GM12878 (cell line): ENCODE measurements at regions not wholly inside any gene's neighbourhood (a gene's known extent, or its start where the extent isn't known, plus 50 kb on each side); places are given as distances from the start of the nearest gene placed in this dataset.

ENCODE experiments used
- ATAC-seq: fragments of 200-7000 bp; cut with Tn5 transposase; 3 replicates; pipeline ENCODE4 v1.9.1; 2020; ENCODE audit warnings: mild to moderate bottlenecking, moderate library complexity
- BruUV-seq: library from RNA; stranded (reverse); fragments of 400-500 nt; replicated peaks from 2 replicates; lab custom pipeline; 2021; lab: Mats Ljungman, UMichigan
- CTCF ChIA-PET: fragments of 300-600 bp; sonication (Branson Sonifier 250); formaldehyde crosslinking; extraction: SDS; loops from one replicate; lab custom pipeline; 2021; ENCODE audit warnings: inconsistent platforms; lab: Yijun Ruan, JAX
- POLR2A ChIA-PET: fragments of 350-600 bp; formaldehyde crosslinking; extraction: SDS; loops from one replicate; lab custom pipeline; 2021; ENCODE audit warnings: inconsistent platforms; lab: Charles Lee
- RAD21 ChIA-PET: fragments of 300-600 bp; sonication (Branson Sonifier 250); formaldehyde crosslinking; loops from one replicate; lab custom pipeline; 2023; ENCODE audit warnings: antibody characterized with exemption; ENCODE audit not compliant: unreplicated experiment; lab: Charles Lee
- SMC1A ChIA-PET: fragments of 300-600 bp; sonication (Branson Sonifier 250); formaldehyde crosslinking; loops from one replicate; lab custom pipeline; 2023; ENCODE audit not compliant: unreplicated experiment, uncharacterized antibody; lab: Charles Lee
- DNase-seq: peaks from one replicate; pipeline ENCODE4 v3.0.0-alpha.2; 2011; ENCODE audit warnings: low read depth, low spot score
- FAIRE-seq: peaks from 3 replicates; lab custom pipeline; 2011; peaks lifted over from hg19 to GRCh38; lab: Jason Lieb, UNC
- H2AFZ ChIP-seq: 2 replicates; pipeline ENCODE4 v1.6.0; 2011; ENCODE audit warnings: low read depth, low read length, control low read depth; ENCODE audit not compliant: control insufficient read depth
- H3K27ac ChIP-seq: 2 replicates; pipeline ENCODE4 v1.5.1; 2011; ENCODE audit warnings: control low read depth; ENCODE audit not compliant: control insufficient read depth, insufficient read depth
- H3K27me3 ChIP-seq, 2 experiments: replicated peaks in 1 of 2; 2 replicates each; pipeline versions ENCODE4 v1.6.0 to v1.6.1; 2011; ENCODE audit warnings: low read length in 1 of 2; ENCODE audit not compliant: control insufficient read depth in 2 of 2, insufficient read depth in 2 of 2
- H3K36me3 ChIP-seq, 2 experiments: 2 replicates each; pipeline ENCODE4 v1.5.1; 2011; ENCODE audit warnings: low read length in 1 of 2; ENCODE audit not compliant: control insufficient read depth in 2 of 2, insufficient read depth in 2 of 2
- H3K4me1 ChIP-seq: 2 replicates; pipeline ENCODE4 v1.6.1; 2011; ENCODE audit warnings: mild to moderate bottlenecking, low read length, moderate library complexity, mixed read lengths; ENCODE audit not compliant: control insufficient read depth, insufficient read depth
- H3K4me2 ChIP-seq: 2 replicates; pipeline ENCODE4 v1.6.0; 2011; ENCODE audit warnings: control low read depth; ENCODE audit not compliant: control insufficient read depth, insufficient read depth
- H3K4me3 ChIP-seq: fragments of 200-600 bp; sonication (generic); 2 replicates; pipeline ENCODE4 v1.5.1; 2016
- H3K79me2 ChIP-seq: 2 replicates; pipeline ENCODE4 v1.6.0; 2011; ENCODE audit warnings: low read length; ENCODE audit not compliant: control insufficient read depth, insufficient read depth
- H3K9ac ChIP-seq: 2 replicates; pipeline ENCODE4 v1.8.0; 2011; ENCODE audit warnings: low read length, control low read depth, mixed read lengths; ENCODE audit not compliant: control insufficient read depth, insufficient read depth
- H3K9me3 ChIP-seq: replicated peaks from 3 replicates; pipeline ENCODE4 v1.5.1; 2011; ENCODE audit warnings: mild to moderate bottlenecking, low read length; ENCODE audit not compliant: control insufficient read depth, insufficient read depth
- H4K20me1 ChIP-seq: 2 replicates; pipeline ENCODE4 v1.6.0; 2011; ENCODE audit not compliant: control insufficient read depth, insufficient read depth
- ATF7 ChIP-seq: fragments of 450-650 bp; IDR thresholded peaks from 2 replicates; pipeline ENCODE4 v1.6.1; 2016; ENCODE audit warnings: low read depth, mild to moderate bottlenecking
- BCLAF1 ChIP-seq: fragments of 450-650 bp; IDR thresholded peaks from 2 replicates; pipeline ENCODE4 v1.6.1; 2017; ENCODE audit warnings: antibody characterized with exemption, mild to moderate bottlenecking, moderate library complexity
- CBX5 ChIP-seq: sonication (generic); IDR thresholded peaks from 2 replicates; pipeline ENCODE4 v1.6.1; 2016; ENCODE audit warnings: low read depth, moderate library complexity, mild to moderate bottlenecking, inconsistent platforms
- CREM ChIP-seq: IDR thresholded peaks from 2 replicates; pipeline ENCODE4 v1.6.1; 2014; ENCODE audit warnings: antibody characterized with exemption, low read depth
- IRF4 ChIP-seq: IDR thresholded peaks from 2 replicates; pipeline ENCODE4 v1.6.1; 2011; ENCODE audit warnings: low read depth, low read length
- MEF2B ChIP-seq: fragments of 450-650 bp; IDR thresholded peaks from 2 replicates; pipeline ENCODE4 v1.6.1; 2018; ENCODE audit warnings: mild to moderate bottlenecking, moderate library complexity; ENCODE audit not compliant: partially characterized antibody, poor library complexity, severe bottlenecking
- MTA2 ChIP-seq: fragments of 450-650 bp; IDR thresholded peaks from 2 replicates; pipeline ENCODE4 v1.6.1; 2016; ENCODE audit warnings: low read depth, mild to moderate bottlenecking, moderate library complexity
- PAX5 ChIP-seq: IDR thresholded peaks from 2 replicates; pipeline ENCODE4 v1.6.1; 2011; ENCODE audit warnings: low read depth, low read length, borderline replicate concordance
- PBX3 ChIP-seq: IDR thresholded peaks from 2 replicates; pipeline ENCODE4 v1.6.1; 2011; ENCODE audit warnings: mild to moderate bottlenecking, low read depth, low read length, moderate library complexity; ENCODE audit not compliant: insufficient replicate concordance
- RELB ChIP-seq: fragments of 450-650 bp; IDR thresholded peaks from 2 replicates; pipeline ENCODE4 v1.6.1; 2017; ENCODE audit warnings: low read depth, mild to moderate bottlenecking, moderate library complexity
- SIX5 ChIP-seq: IDR thresholded peaks from 2 replicates; pipeline ENCODE4 v1.6.1; 2011; ENCODE audit warnings: mild to moderate bottlenecking, low read depth, low read length, moderate library complexity; ENCODE audit not compliant: severe bottlenecking
- SMC3 ChIP-seq: IDR thresholded peaks from 2 replicates; pipeline ENCODE4 v1.6.1; 2011; ENCODE audit warnings: low read length, improper control_type of control experiment, borderline replicate concordance
- TBL1XR1 ChIP-seq: IDR thresholded peaks from 2 replicates; pipeline ENCODE4 v1.6.1; 2012; ENCODE audit warnings: low read depth, low read length, improper control_type of control experiment
- ZBTB40 ChIP-seq: fragments of 450-650 bp; IDR thresholded peaks from 2 replicates; pipeline ENCODE4 v1.6.1; 2016; ENCODE audit warnings: mild to moderate bottlenecking, moderate library complexity, borderline replicate concordance
- WGBS: methylation state at CpG from one replicate; pipeline ENCODE4 v1.1.6; 2016; ENCODE audit warnings: low lambda C conversion rate; ENCODE audit not compliant: insufficient replicate concordance, insufficient coverage; ENCODE audit errors: missing lambda C conversion rate; 5-methylcytosine and 5-hydroxymethylcytosine counted together
- in situ Hi-C: fragments of 300-500 bp; cut with MboI; formaldehyde crosslinking; loops from 9 replicates; pipeline ENCODE4 v1.14.3; 2018; ENCODE audit warnings: mixed read lengths
- intact Hi-C: fragments of 100-400 bp; cut with micrococcal nuclease; formaldehyde crosslinking; loops from one replicate; pipeline ENCODE4 v1.14.2; 2022; ENCODE audit not compliant: unreplicated experiment

GRCh38 chr12:92030618-92031017, 115.0 kb downstream of the BTG1 start:
- in situ Hi-C loops = no loop called here
- ChIA-PET CTCF (interaction anchor here (0.6 to 2.5 kb wide), 15 partner anchors 9 to 649 kb away, joined by 3 to 11 read pairs (median 5); no protein-coding TSS in a partner anchor), SMC1A (interaction anchor here (0.7 to 6.7 kb wide), 39 partner anchors 9 to 540 kb away, joined by 3 to 79 read pairs (median 5); partner anchors contain the start of gene BTG1), POLR2A (interaction anchor here (0.6 to 3.7 kb wide), 15 partner anchors 9 to 435 kb away, joined by 3 to 18 read pairs (median 5); partner anchors contain the start of gene BTG1), RAD21 (interaction anchor here (0.6 to 7.6 kb wide), 39 partner anchors 9 to 534 kb away, joined by 3 to 71 read pairs (median 5); partner anchors contain the start of gene BTG1)
- BruUV-seq = no TSS peak
- ATAC-seq = peak; percentile 80
- Histone ChIP-seq H3K4me1 (peaks cover 15% of the 10 kb centered on the region), H3K9me3 (peaks cover 5% of the 10 kb centered on the region), H4K20me1 (no peaks in the 10 kb centered on the region), H3K4me3 (no peak overlapping the region), H3K36me3 (no peaks in the 10 kb centered on the region), H3K79me2 (no peaks in the 10 kb centered on the region), H3K4me2 (peak overlapping the region; percentile 12; the same call in 1 of the 2 replicates), H3K27ac (peak overlapping the region; percentile 62), H2AFZ (peak overlapping the region; percentile 35), H3K9ac (no peak overlapping the region), H3K27me3 (no peaks in the 10 kb centered on the region)
- intact Hi-C loops = loop anchor here (5.0 to 10.0 kb wide), 4 partner anchors 218 to 544 kb away; no protein-coding TSS in a partner anchor
- FAIRE-seq = peak; percentile 75
- DNase-seq = peak; percentile 88
- whole genome bisulfite sequencing = 0% methylated on average over 3 of the region's 3 CpGs
- TF ChIP-seq PBX3 (peak; percentile 78), CREM (peak; percentile 48; the same call in 1 of the 2 replicates), PAX5 (0 out of 2 replicates have a peak, but pooled peaks have one; percentile 21), MEF2B (peak; percentile 51), ZBTB40 (no peak), CBX5 (peak; percentile 67; the same call in 1 of the 2 replicates), SMC3 (peak; percentile 16; the same call in 1 of the 2 replicates), SIX5 (peak; percentile 10), RELB (peak; percentile 48), IRF4 (peak; percentile 51; the same call in 1 of the 2 replicates), TBL1XR1 (no peak), MTA2 (peak; percentile 64), BCLAF1 (no peak), ATF7 (peak; percentile 80)
